GM19463 (cell line): ENCODE measurements at regions not wholly inside any gene's neighbourhood (a gene's known extent, or its start where the extent isn't known, plus 50 kb on each side); places are given as distances from the start of the nearest gene placed in this dataset.

Experiments used
- ATAC-seq: cut with Tn5 transposase; IDR thresholded peaks from one replicate; pipeline ENCODE4 v1.9.1; 2021; ENCODE audit warnings: mild to moderate bottlenecking, moderate library complexity; ENCODE audit not compliant: unreplicated experiment

DNA sequence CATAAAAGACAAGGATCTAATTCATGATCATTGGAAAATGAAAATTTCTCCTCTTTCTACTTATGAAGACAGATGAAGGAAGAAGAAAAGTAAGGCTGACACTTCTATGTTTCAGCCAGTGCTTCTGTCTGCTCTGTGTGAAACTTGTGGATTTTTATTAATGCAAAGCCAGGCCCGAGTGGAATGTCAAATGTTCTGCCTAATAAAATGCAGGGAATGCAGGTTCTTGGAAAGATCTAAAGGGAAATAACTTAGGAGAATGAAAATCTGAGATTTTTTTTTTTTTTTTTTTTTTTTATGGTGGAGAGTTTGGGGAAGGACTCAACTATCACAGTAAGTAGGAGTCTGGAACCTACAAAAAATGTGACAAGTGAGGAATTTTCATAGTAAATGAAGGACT is 1732.3 kb upstream of the SLC10A2 start:
- ATAC-seq, result no peak

DNA sequence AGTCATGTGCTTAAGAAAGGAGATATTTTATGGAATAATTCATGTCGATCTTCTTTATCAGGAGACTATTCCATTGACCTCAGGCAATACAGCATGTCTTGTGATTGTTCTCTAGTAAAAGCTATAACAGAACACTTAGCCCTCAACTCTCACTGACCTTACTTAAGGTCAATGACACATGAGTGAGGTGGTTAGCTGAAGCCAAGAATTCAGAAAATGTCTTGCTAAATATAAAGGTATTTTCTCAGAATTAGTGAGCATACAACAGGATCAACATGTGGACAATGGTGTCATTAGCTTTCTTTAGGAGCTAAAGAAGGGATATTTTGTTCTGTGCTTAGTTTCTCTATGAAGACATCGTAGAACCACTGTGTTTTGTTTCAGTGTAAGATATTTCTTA is 1730.4 kb upstream of the SLC10A2 start:
- no peak for ATAC-seq

- no peak for ATAC-seq
These were observed 1719.7 kb upstream of the SLC10A2 start for GRCh38 chr13:104785952-104786351.

GRCh38 chr13:104784891-104785290 is 1718.7 kb upstream of the SLC10A2 start:
- ATAC-seq, result no peak

GRCh38 chr13:104782741-104783140 is 1716.5 kb upstream of the SLC10A2 start:
- ATAC-seq, result no peak

DNA sequence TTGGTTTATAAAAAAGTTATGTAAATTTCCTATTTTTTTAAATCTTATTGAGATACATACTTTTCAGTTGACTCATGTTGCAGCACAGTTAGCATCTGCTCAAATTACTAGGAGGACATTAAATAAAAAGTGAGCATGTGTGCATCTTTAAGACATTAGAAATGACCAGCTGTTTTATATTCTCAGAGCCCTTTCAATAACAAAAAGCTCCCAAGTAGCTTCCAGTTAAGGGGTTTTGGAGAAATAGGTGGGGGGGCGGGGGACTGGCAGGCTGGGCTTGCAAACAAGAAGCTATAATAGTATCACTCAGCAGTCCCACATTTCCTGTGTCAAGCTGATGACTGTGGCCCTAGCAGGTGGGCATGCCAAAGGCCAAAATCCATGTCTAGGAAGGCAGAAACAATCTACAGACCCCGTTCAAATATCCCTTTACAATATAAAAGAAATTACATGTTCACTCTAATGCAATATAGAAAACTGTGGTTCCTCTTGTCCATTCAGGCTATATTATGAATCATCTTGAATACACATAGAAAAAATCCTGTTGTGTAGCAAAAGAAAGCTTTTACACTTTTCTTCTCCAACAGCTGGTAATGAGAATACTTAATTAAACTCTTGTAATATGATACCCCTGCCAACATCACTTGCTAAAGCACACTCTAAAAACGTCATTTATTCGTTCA is 1713.2 kb upstream of the SLC10A2 start:
- ATAC-seq, result no peak

GRCh38 chr13:104773775-104774174 is 1707.6 kb upstream of the SLC10A2 start:
- ATAC-seq, result peak; percentile 56

- ATAC-seq, result no peak
These were observed 1703.3 kb upstream of the SLC10A2 start for GRCh38 chr13:104769545-104769944.

DNA sequence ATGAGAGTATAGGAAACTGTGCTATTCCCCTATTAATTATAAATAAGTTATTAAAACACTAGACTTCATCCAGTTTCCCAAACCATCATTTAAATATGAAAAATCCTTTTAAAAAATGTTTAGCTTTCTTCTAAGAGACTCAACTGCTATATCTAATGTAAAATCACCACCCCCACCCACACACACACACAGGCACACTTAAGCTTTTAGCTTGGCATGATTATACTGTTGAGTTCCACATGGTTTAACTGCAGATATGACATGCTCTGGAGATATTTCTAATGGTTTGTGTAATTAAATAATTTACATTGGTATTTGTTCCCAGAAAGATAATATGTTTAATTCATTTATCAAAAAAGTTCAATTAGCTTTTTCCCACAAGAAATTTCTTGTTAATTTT is 1700.1 kb upstream of the SLC10A2 start:
- ATAC-seq, result no peak

- ATAC-seq, result no peak
These were observed 1698.4 kb upstream of the SLC10A2 start for GRCh38 chr13:104764600-104764999.

GRCh38 chr13:104759069-104759468 is 1692.9 kb upstream of the SLC10A2 start:
- no peak for ATAC-seq

DNA sequence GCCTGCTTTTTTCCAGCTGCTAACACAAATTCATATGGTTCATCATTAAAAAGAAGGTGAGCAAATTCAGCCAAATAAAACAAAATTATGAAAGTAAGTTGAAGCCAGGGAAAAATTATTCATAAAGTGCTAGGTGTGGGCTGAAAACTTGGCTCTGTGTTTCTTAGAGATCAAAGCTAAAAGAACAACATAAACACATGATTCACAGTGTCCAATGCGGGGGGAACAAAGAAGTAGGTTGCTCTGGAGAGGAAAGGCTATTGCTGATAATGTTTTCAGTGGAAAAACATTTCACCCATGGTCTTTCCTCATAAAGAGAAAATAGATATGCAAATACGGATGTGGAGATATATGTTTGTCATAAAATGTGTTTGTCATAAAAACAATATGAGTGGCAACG is 1691.5 kb upstream of the SLC10A2 start:
- no peak for ATAC-seq

- no peak for ATAC-seq
These were observed 1684.2 kb upstream of the SLC10A2 start for GRCh38 chr13:104750377-104750776.

DNA sequence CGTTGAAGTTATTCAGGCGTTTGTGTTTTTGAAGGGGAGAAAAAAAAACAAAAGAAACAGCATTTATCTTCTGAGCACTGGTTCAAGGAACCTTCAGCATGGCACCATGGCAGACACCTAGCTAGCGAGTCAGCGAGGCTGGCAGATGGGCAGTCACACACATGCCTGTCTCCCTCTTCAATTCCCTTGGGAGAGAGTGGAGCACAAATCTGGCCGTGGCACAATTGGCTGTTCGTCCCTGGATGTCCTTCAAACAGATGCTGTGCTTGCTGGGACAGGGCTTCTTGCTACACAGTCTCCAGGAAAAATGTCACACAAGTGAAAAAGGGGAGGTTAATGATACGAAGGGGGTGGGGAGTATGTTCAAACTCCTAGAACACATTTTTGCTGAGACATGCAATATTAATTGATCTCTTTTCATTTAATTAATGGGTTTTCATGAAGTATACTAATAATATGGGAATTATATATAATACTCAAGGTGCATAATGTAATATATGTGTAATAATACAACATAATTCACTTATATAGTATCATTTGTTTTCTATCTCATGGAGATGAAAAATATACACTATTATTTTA is 1674.5 kb upstream of the SLC10A2 start:
- ATAC-seq, result no peak

GRCh38 chr13:104737713-104738112 is 1671.5 kb upstream of the SLC10A2 start:
- ATAC-seq, result no peak

DNA sequence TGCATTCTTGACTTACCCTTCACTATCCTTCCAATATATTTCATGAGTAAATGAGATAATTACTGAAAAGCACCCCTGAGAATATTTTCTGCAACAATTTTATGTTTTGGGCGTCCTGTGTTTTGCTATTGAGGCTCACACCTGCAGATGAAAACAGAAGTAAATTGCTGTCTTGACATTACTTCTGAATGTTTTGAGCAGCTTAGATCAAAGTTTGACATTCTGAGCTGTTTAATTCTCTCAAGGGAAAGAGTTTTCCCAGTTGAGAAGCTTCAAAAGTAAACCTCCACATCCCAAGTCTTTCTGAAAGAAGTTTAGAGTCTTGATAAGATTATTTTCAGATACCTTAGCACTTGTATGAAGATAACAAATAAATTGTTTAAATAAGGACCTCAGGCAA is 1667.2 kb upstream of the SLC10A2 start:
- no peak for ATAC-seq

- no peak for ATAC-seq
These were observed 1648.9 kb upstream of the SLC10A2 start for GRCh38 chr13:104715111-104715510.

DNA sequence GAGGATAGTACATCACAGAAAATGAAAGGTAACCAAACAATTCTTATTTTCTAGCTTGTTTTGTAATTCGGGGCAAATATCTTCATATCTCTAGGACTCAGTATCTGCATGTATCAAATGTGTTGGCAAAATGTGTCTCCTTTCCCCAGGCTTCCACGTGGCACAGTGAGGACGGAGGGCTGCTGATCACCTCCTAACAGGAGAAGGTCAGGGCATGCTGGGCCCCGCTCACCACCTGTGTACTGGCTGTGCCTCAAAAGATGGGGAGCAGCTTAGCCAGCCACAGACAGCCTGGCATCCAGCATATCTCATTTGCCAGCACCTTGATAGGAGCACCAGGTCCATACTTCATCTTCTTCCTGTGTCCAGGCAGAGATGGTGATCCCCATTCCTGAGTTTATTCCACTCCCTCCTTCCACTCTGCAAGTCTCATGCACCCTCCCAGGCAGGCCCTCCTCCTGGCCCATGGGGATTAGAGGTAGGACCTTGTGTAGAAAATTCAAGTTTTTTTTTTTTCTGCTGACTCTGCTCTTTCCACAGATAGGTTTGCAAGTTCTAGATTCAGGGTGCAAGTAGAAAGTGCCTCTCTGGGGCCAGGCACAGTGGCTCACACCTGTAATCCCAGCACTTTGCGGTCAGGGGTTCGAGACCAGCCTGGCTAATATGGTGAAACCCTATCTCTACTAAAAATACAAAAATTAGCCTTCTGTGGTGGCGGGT is 1639.0 kb upstream of the SLC10A2 start:
- no peak for ATAC-seq

DNA sequence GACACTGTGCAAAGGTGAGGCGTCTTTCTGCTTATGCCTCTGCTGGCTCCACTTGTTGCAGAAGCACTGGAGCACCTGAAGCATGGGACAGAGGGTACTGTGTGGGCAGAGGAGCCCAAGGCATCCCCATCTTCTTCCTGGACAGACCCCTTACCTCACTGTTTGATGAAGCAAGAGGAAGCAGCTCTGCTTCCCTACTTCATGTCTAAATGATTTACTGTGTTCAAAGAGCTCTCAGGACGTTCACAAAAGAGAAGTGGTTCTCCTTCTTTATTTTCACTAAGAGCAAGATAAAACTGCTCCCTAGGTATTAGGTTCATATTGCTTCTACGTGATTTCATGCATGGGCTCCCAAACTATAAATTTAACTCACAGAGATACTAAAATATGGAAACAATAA is 1635.4 kb upstream of the SLC10A2 start:
- ATAC-seq, result no peak

GRCh38 chr13:104694397-104694796 is 1628.2 kb upstream of the SLC10A2 start:
- ATAC-seq, result no peak

DNA sequence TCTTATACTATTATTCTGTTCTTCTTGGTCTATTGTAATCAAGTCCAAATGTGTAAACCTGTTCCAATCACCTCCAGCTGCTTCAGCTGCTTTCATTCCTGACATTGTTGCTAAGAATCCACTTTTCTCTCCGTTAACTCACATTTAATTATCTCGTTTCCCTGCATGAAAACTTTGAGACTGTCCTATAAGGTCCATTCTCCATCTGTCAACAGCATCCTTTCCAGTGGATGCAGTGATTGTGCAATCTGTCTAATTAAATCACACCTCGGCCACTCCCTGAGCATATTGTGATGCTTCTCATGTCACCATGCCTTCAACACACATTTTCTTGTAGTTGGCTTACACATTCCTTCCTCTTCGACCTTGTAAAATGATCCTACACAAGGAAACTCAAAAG is 1626.9 kb upstream of the SLC10A2 start:
- no peak for ATAC-seq

GRCh38 chr13:104691767-104692467 is 1625.7 kb upstream of the SLC10A2 start:
- no peak for ATAC-seq
